ENCODE measurements at regions not wholly inside any gene's neighbourhood (a gene's known extent, or its start where the extent isn't known, plus 50 kb on each side); places are given as distances from the start of the nearest gene placed in this dataset.

- TF ChIP-seq RAD21 (IDR thresholded peaks at IDR 0.05; ENCODE audit: insufficient read depth, low read depth, low read length) (peak; percentile 65), EED (IDR thresholded peaks at IDR 0.05; ENCODE audit: low read depth) (no peak), ESRRA (IDR thresholded peaks at IDR 0.05; ENCODE audit: low read length) (no peak), BHLHE40 (IDR thresholded peaks at IDR 0.05; ENCODE audit: borderline replicate concordance in 1 of 2, low read depth in 2 of 2, low read length in 1 of 2) (no peak)
These were observed 170.9 kb downstream of the LACC1 start (continued) for GRCh38 chr13:44050450-44051063.

- H3K4me3 ChIP-seq, result no peak overlapping the region
- no peak for ATAC-seq
- no peak for DNase-seq (ENCODE audit: low read depth, low spot score)
- TF ChIP-seq ZNF24 (IDR thresholded peaks at IDR 0.05) (no peak), EGR1 (IDR thresholded peaks at IDR 0.05; ENCODE audit: borderline replicate concordance in 1 of 2, low read depth in 2 of 2, low read length in 2 of 2) (no peak), HSF1 (IDR thresholded peaks at IDR 0.05; ENCODE audit: low read depth, low read length) (no peak), NFIC (IDR thresholded peaks at IDR 0.05; ENCODE audit: low read depth, low read length) (no peak), BHLHE40 (IDR thresholded peaks at IDR 0.05; ENCODE audit: borderline replicate concordance in 1 of 2, low read depth in 2 of 2, low read length in 1 of 2) (no peak), BMI1 (IDR thresholded peaks at IDR 0.05; ENCODE audit: borderline replicate concordance) (no peak), IRF5 (IDR thresholded peaks at IDR 0.05; ENCODE audit: borderline replicate concordance) (no peak), SREBF1 (IDR thresholded peaks at IDR 0.05; ENCODE audit: low read length) (no peak), PML (IDR thresholded peaks at IDR 0.05; ENCODE audit: low read length) (no peak)
- no peak overlapping the region for H2AFZ ChIP-seq (ENCODE audit: control insufficient read depth, low read depth, low read length)
- ChIA-PET SMC1A (ENCODE audit: uncharacterized antibody, unreplicated experiment) (no interaction called here), RAD21 (ENCODE audit: unreplicated experiment) (no interaction called here), CTCF (interaction anchor here (1.6 kb wide), 1 partner anchor 386 kb away, joined by 3 read pairs; no protein-coding TSS in a partner anchor), POLR2A (interaction anchor here (0.6 kb wide), 1 partner anchor 122 kb away, joined by 7 read pairs; no protein-coding TSS in a partner anchor)
- H3K36me3 ChIP-seq (ENCODE audit: control insufficient read depth in 2 of 2, insufficient read depth in 2 of 2, low read length in 1 of 2), result no peaks in the 10 kb centered on the region
- peaks cover 0 to 3% of the 10 kb centered on the region in 2 experiments; a peak in 1 of 4 replicates for H3K27me3 ChIP-seq (replicated peaks in 1 of 2; ENCODE audit: control insufficient read depth in 2 of 2, insufficient read depth in 2 of 2, low read length in 1 of 2)
- H3K9ac ChIP-seq (ENCODE audit: control insufficient read depth, insufficient read depth, low read length), result no peak overlapping the region
- no peaks in the 10 kb centered on the region for H3K79me2 ChIP-seq (ENCODE audit: control insufficient read depth, insufficient read depth, low read length)
- FAIRE-seq, result no peak
- no peak overlapping the region for H3K27ac ChIP-seq (ENCODE audit: control insufficient read depth, insufficient read depth)
- no peaks in the 10 kb centered on the region for H3K9me3 ChIP-seq (replicated peaks; ENCODE audit: control insufficient read depth, insufficient read depth, low read length)
- H4K20me1 ChIP-seq (ENCODE audit: control insufficient read depth, insufficient read depth), result no peaks in the 10 kb centered on the region
- H3K4me1 ChIP-seq (ENCODE audit: control insufficient read depth, insufficient read depth, low read length), result no peaks in the 10 kb centered on the region
- intact Hi-C loops (cut with micrococcal nuclease; ENCODE audit: unreplicated experiment), result loop anchor here (1.0 kb wide), 1 partner anchor 387 kb away; no protein-coding TSS in a partner anchor
- in situ Hi-C loops (cut with MboI), result loop anchor here (5.0 kb wide), 1 partner anchor 386 kb away; no protein-coding TSS in a partner anchor
- no peak overlapping the region for H3K4me2 ChIP-seq (ENCODE audit: control insufficient read depth, insufficient read depth)
- BruUV-seq (replicated peaks), result no TSS peak
These were observed 171.7 kb downstream of the LACC1 start for GRCh38 chr13:44051405-44051804.

Data from GM12878 (cell line).